ENCODE measurements at regions not wholly inside any gene's neighbourhood (a gene's known extent, or its start where the extent isn't known, plus 50 kb on each side); places are given as distances from the start of the nearest gene placed in this dataset.

DNA sequence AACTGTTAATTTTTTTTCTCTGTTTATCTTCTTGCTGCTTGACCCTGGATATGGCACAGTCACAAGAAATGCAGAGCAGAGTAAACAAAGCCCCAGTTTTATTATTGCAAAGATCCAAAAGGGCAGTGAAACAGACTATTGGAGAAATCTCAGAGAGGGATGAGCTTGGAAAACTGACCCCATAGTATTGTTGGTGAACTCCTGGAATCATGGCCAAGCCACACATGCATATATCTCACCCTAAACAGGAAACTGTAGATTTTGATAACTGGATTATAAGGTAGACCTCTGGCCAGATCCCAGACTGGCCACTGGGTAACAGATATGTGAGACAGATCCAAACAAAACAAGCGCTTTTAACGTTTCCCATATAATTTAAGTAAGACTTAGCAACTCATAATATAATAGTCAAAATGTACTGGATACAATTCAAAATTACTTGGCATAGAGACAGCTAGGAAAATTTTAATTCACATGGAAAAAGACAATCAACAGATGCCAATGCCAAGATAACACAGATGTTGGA is 263.5 kb upstream of the SEMA6A start:
- no peak overlapping the region for H3K27ac ChIP-seq (ENCODE audit: low read depth in 1 of 2, low read length in 2 of 2)
- no peak for DNase-seq
- H3K36me3 ChIP-seq (ENCODE audit: control insufficient read depth in 1 of 2, insufficient read depth in 2 of 2, low read length in 1 of 2): no peaks in the 10 kb centered on the region
- H3K27me3 ChIP-seq (ENCODE audit: control insufficient read depth in 1 of 2, insufficient read depth in 2 of 2, low read length in 1 of 2): no peaks in the 10 kb centered on the region
- H3K4me1 ChIP-seq (ENCODE audit: control insufficient read depth in 1 of 2, insufficient read depth in 2 of 2, low read length in 2 of 2): no peaks in the 10 kb centered on the region
- no peak for ATAC-seq (ENCODE audit: low FRiP score)
- WGBS, 2 donors: 20 to 22% methylated on average over 2 of the region's 2 CpGs
- intact Hi-C loops (cut with DNase I): no loop called here
- peaks cover 2% of the 10 kb centered on the region for H3K9me3 ChIP-seq (ENCODE audit: control insufficient read depth, low read length)
- no peak overlapping the region for H3K4me3 ChIP-seq (ENCODE audit: low read length in 2 of 2)

DNA sequence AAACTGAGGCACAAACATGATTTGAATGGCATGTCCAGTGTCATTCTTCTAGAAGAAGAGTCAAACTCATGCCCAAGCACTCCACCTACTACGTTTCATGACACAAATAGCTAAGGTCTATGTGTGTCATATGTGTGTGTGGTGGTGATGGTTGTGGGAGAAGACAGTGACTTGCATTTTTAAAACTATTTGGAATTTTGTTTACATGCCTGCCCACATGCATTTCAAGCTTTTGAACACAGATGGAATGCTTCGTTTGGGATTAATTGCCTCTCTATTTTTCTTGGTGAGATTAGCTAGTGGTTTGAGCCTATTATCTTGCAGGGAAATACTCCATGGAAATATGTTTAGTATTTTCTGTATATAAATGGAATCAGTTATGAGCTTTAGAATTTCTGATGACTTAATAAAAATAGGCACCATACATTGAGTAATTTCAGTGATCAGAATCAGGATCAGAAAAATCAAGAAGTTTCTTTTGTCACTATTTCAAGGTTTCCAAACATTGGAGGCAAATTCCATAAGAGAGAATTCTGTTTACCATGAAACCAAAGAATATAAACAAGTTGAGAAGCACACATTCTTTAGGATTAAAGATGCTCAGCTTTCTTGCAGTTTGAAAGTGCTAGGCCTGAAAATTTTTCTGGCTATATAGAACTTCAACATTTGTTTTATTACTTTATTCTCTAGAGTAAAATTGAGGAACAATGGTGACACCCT is 260.3 kb upstream of the SEMA6A start:
- H3K4me1 ChIP-seq (ENCODE audit: control insufficient read depth in 1 of 2, insufficient read depth in 2 of 2, low read length in 2 of 2): no peaks in the 10 kb centered on the region
- 74 to 76% methylated on average over 2 of the region's 2 CpGs for WGBS, 2 donors
- peaks cover 2% of the 10 kb centered on the region for H3K9me3 ChIP-seq (ENCODE audit: control insufficient read depth, low read length)
- H3K27ac ChIP-seq (ENCODE audit: low read depth in 1 of 2, low read length in 2 of 2): no peak overlapping the region
- no peak for DNase-seq
- H3K4me3 ChIP-seq (ENCODE audit: low read length in 2 of 2): no peak overlapping the region
- intact Hi-C loops (cut with DNase I): no loop called here
- ATAC-seq (ENCODE audit: low FRiP score): no peak
- H3K27me3 ChIP-seq (ENCODE audit: control insufficient read depth in 1 of 2, insufficient read depth in 2 of 2, low read length in 1 of 2): no peaks in the 10 kb centered on the region
- H3K36me3 ChIP-seq (ENCODE audit: control insufficient read depth in 1 of 2, insufficient read depth in 2 of 2, low read length in 1 of 2): no peaks in the 10 kb centered on the region

DNA sequence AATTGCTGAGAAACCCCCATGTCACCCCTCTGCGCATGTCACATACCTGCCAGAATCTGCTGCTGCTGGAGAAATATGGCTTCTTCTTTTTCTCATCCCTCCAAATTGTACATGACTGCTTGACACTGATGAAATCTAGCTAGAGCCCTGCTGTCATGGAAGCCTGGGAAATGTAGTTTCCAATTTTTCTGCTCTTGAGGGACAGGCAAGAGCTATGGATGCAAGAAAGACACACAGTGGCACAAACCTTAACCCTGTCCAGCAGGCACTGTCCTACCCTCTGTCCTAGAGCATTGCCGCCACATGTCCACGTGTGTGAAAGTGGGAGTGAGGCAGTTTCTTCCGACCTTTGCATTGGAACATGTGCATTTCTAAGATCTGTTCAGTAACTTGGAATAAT is 255.5 kb upstream of the SEMA6A start:
- H3K27ac ChIP-seq (ENCODE audit: low read depth in 1 of 2, low read length in 2 of 2): no peak overlapping the region
- no peaks in the 10 kb centered on the region for H3K9me3 ChIP-seq (ENCODE audit: control insufficient read depth, low read length)
- DNase-seq (no peak), ATAC-seq (ENCODE audit: low FRiP score) (no peak)
- H3K36me3 ChIP-seq (ENCODE audit: control insufficient read depth in 1 of 2, insufficient read depth in 2 of 2, low read length in 1 of 2): no peaks in the 10 kb centered on the region
- H3K4me3 ChIP-seq (ENCODE audit: low read length in 2 of 2): no peak overlapping the region
- intact Hi-C loops (cut with DNase I): no loop called here
- H3K4me1 ChIP-seq (ENCODE audit: control insufficient read depth in 1 of 2, insufficient read depth in 2 of 2, low read length in 2 of 2): no peaks in the 10 kb centered on the region
- WGBS, 2 donors: 86 to 93% methylated on average over 4 of the region's 4 CpGs
- no peaks in the 10 kb centered on the region for H3K27me3 ChIP-seq (ENCODE audit: control insufficient read depth in 1 of 2, insufficient read depth in 2 of 2, low read length in 1 of 2)

DNA sequence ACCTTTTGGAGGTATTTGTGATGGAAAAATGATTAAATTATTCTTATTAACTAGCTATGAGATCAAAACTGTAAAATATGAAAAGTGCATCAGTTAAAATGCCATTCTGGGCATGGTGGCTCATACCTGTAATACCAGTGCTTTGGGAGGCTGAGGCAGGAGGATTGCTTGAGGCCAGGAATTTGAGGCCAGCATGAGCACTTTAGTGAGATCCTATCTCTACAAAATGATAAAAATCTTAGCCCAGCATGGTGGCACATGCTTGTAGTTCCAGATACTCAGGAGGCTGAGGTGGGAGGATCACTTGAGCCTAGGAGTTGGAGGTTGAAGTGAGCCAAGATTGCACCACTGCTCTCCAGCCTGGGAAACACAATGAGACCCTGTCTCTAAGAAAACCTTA is 252.5 kb upstream of the SEMA6A start:
- Histone ChIP-seq H3K27me3 (ENCODE audit: control insufficient read depth in 1 of 2, insufficient read depth in 2 of 2, low read length in 1 of 2) (no peaks in the 10 kb centered on the region), H3K4me3 (ENCODE audit: low read length in 2 of 2) (no peak overlapping the region), H3K27ac (ENCODE audit: low read depth in 1 of 2, low read length in 2 of 2) (no peak overlapping the region), H3K4me1 (ENCODE audit: control insufficient read depth in 1 of 2, insufficient read depth in 2 of 2, low read length in 2 of 2) (no peaks in the 10 kb centered on the region), H3K36me3 (ENCODE audit: control insufficient read depth in 1 of 2, insufficient read depth in 2 of 2, low read length in 1 of 2) (no peaks in the 10 kb centered on the region), H3K9me3 (ENCODE audit: control insufficient read depth, low read length) (no peaks in the 10 kb centered on the region)
- intact Hi-C loops (cut with DNase I): no loop called here
- no peak for ATAC-seq (ENCODE audit: low FRiP score)
- DNase-seq: no peak

DNA sequence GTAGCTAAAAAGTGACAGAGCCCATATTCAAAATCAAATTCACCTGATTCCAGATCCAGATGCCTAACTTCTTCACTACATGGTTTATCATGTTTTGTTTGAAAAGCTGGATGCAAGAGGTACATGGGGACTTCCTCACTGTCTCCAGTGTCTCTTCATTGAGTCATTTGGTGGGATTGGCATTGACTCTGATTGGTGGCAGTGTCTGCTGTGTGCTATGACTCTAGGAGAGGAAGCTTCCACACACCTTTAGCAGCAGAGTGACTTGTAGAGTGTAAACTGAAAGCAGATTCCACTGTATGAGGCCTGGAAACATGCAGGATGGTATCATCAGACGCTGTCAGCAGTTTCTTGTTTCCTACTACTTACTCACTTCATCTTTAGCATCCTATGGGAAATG is 250.9 kb upstream of the SEMA6A start:
- H3K36me3 ChIP-seq (ENCODE audit: control insufficient read depth in 1 of 2, insufficient read depth in 2 of 2, low read length in 1 of 2): no peaks in the 10 kb centered on the region
- no peak for DNase-seq
- WGBS, 2 donors: 91% methylated on average over 1 of the region's 1 CpG
- ATAC-seq (ENCODE audit: low FRiP score): no peak
- intact Hi-C loops (cut with DNase I): no loop called here
- no peak overlapping the region for H3K4me3 ChIP-seq (ENCODE audit: low read length in 2 of 2)
- H3K4me1 ChIP-seq (ENCODE audit: control insufficient read depth in 1 of 2, insufficient read depth in 2 of 2, low read length in 2 of 2): no peaks in the 10 kb centered on the region
- H3K9me3 ChIP-seq (ENCODE audit: control insufficient read depth, low read length): no peaks in the 10 kb centered on the region
- H3K27me3 ChIP-seq (ENCODE audit: control insufficient read depth in 1 of 2, insufficient read depth in 2 of 2, low read length in 1 of 2): no peaks in the 10 kb centered on the region
- H3K27ac ChIP-seq (ENCODE audit: low read depth in 1 of 2, low read length in 2 of 2): no peak overlapping the region

DNA sequence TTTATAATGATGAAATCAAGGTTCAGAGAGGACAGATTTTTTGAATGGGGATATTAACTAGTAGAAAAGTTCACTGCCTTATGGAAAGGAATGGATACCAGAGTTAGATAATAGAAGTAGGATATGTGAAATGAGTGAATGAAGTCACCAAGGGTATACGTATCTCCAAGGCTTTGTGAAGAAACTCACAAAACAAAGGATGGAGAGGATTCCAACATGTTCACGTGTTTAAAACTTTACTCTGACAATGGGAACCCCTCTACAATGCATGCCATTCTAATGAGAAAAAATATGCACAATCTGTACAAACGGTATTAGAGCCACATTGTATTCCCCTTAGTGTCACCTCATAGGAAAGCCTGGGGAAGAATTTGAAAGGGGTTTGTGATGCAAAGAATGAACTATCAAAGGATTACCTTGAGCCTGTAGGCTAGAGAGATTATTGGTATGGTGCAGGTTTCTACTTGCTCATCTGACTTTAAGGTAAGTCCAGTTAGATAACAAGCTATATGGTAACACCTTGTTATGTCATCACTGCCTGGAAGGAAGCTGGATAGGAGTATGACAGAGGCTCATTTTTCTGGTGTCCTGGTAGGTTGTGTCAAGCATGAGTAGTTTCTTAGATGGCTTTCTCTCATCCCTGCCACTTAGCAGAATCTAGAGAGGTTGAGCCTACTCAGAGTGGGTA is 250.3 kb upstream of the SEMA6A start:
- intact Hi-C loops (cut with DNase I): no loop called here
- H3K4me1 ChIP-seq (ENCODE audit: control insufficient read depth in 1 of 2, insufficient read depth in 2 of 2, low read length in 2 of 2): no peaks in the 10 kb centered on the region
- H3K4me3 ChIP-seq (ENCODE audit: low read length in 2 of 2): no peak overlapping the region
- no peak for DNase-seq
- WGBS, 2 donors: 80 to 83% methylated on average over 3 of the region's 3 CpGs
- H3K27ac ChIP-seq (ENCODE audit: low read depth in 1 of 2, low read length in 2 of 2): no peak overlapping the region
- no peak for ATAC-seq (ENCODE audit: low FRiP score)
- H3K27me3 ChIP-seq (ENCODE audit: control insufficient read depth in 1 of 2, insufficient read depth in 2 of 2, low read length in 1 of 2): no peaks in the 10 kb centered on the region
- no peaks in the 10 kb centered on the region for H3K9me3 ChIP-seq (ENCODE audit: control insufficient read depth, low read length)
- no peaks in the 10 kb centered on the region for H3K36me3 ChIP-seq (ENCODE audit: control insufficient read depth in 1 of 2, insufficient read depth in 2 of 2, low read length in 1 of 2)

DNA sequence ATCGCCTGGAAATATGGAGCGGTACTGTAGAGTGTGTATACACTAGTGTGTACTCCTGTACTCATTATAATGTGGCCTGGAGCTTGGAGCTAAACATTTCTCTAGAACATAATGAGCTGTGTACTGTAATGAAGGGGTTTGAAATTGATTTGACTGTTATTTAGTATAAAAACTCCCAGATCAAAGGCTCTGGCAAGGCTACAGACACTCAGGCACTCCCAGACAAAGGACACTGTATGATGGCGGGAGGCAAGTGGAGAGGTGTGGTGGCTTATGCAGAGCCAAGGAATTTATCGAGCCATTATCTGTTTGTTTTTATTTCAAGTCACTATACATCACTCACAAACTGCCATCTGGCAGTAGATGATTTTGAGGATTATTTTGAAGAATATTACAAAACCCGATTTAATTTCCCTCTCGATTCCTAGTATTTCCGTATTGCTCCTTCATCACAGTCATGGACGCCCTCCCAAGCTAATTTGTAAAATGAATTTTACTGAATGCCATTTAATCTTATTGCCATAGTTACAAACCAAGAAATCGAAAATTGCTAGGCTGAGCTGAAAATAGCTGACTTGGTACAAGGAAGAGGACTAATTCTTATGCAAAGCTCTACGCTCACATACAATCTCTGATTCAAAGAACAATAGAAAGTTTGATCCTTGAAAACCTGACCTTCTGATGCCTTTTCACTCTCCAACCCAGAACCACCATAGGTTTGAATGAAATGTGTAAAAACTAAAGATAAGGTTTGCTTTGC is 240.2 kb upstream of the SEMA6A start:
- WGBS, 2 donors: 83 to 84% methylated on average over 10 of the region's 10 CpGs
- Histone ChIP-seq H3K27me3 (ENCODE audit: control insufficient read depth in 1 of 2, insufficient read depth in 2 of 2, low read length in 1 of 2) (no peaks in the 10 kb centered on the region), H3K4me3 (ENCODE audit: low read length in 2 of 2) (no peak overlapping the region), H3K27ac (ENCODE audit: low read depth in 1 of 2, low read length in 2 of 2) (no peak overlapping the region), H3K36me3 (ENCODE audit: control insufficient read depth in 1 of 2, insufficient read depth in 2 of 2, low read length in 1 of 2) (no peaks in the 10 kb centered on the region), H3K9me3 (ENCODE audit: control insufficient read depth, low read length) (no peaks in the 10 kb centered on the region), H3K4me1 (ENCODE audit: control insufficient read depth in 1 of 2, insufficient read depth in 2 of 2, low read length in 2 of 2) (no peaks in the 10 kb centered on the region)
- no peak for ATAC-seq (ENCODE audit: low FRiP score)
- DNase-seq: no peak
- intact Hi-C loops (cut with DNase I): no loop called here

DNA sequence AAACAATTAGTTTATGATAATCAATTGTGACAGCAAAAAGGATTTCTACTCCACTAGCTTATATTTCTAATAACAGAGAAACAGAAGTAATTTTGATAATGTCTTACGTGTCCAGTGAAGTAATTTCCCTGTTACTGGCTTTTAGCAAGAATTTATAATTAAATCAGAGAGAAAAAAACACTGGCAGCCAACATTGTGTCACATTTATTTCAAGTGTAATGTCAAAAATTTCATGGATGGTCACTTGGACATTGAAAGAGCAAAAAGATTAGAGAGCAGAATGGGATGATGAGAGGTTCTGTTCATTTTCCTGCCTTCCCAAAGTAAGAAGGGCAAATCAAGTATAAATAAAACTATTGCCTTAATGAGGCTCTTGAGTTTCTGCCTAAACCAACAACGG is 239.3 kb upstream of the SEMA6A start:
- no peaks in the 10 kb centered on the region for H3K4me1 ChIP-seq (ENCODE audit: control insufficient read depth in 1 of 2, insufficient read depth in 2 of 2, low read length in 2 of 2)
- no peaks in the 10 kb centered on the region for H3K36me3 ChIP-seq (ENCODE audit: control insufficient read depth in 1 of 2, insufficient read depth in 2 of 2, low read length in 1 of 2)
- DNase-seq (no peak), ATAC-seq (ENCODE audit: low FRiP score) (no peak)
- H3K9me3 ChIP-seq (ENCODE audit: control insufficient read depth, low read length): no peaks in the 10 kb centered on the region
- intact Hi-C loops (cut with DNase I): no loop called here
- H3K4me3 ChIP-seq (ENCODE audit: low read length in 2 of 2): no peak overlapping the region
- 56 to 82% methylated on average over 2 of the region's 2 CpGs for WGBS, 2 donors
- no peak overlapping the region for H3K27ac ChIP-seq (ENCODE audit: low read depth in 1 of 2, low read length in 2 of 2)
- no peaks in the 10 kb centered on the region for H3K27me3 ChIP-seq (ENCODE audit: control insufficient read depth in 1 of 2, insufficient read depth in 2 of 2, low read length in 1 of 2)

Measured in aorta (tissue), 5 donors.